CD4-positive, alpha-beta memory T cell (primary cell): ENCODE measurements at regions not wholly inside any gene's neighbourhood (a gene's known extent, or its start where the extent isn't known, plus 50 kb on each side); places are given as distances from the start of the nearest gene placed in this dataset.

Experiments used
- CTCF ChIA-PET: fragments of 350-600 bp; sonication (Branson Sonifier 250); formaldehyde crosslinking; loops from one replicate; lab custom pipeline; 2021; ENCODE audit warnings: inconsistent platforms; ENCODE audit not compliant: partially characterized antibody; lab: Charles Lee
- POLR2A ChIA-PET: fragments of 350-600 bp; sonication (Branson Sonifier 250); formaldehyde crosslinking; loops from one replicate; lab custom pipeline; 2021; ENCODE audit not compliant: partially characterized antibody; lab: Charles Lee
- DNase-seq, 5 donors: peaks; one replicate each; pipeline versions ENCODE4 v3.0.0 to v3.0.0-alpha.2; 2020 to 2022; ENCODE audit warnings: mixed read lengths in 1 of 5
- H3K27ac ChIP-seq: one replicate; pipeline ENCODE4 v1.7.0; 2013; ENCODE audit warnings: low read depth, low read length
- H3K27me3 ChIP-seq: 2 replicates; pipeline ENCODE4 v1.7.0; 2013; ENCODE audit warnings: mild to moderate bottlenecking, low read length, moderate library complexity; ENCODE audit not compliant: insufficient read depth
- H3K36me3 ChIP-seq: 2 replicates; pipeline ENCODE4 v1.7.0; 2013; ENCODE audit warnings: mild to moderate bottlenecking, low read length, moderate library complexity; ENCODE audit not compliant: insufficient read depth
- H3K4me1 ChIP-seq: 2 replicates; pipeline ENCODE4 v1.7.0; 2013; ENCODE audit warnings: mild to moderate bottlenecking, low read length, moderate library complexity; ENCODE audit not compliant: insufficient read depth
- H3K4me3 ChIP-seq, 2 donors: one replicate each; pipeline ENCODE4 v1.7.0; 2013; ENCODE audit warnings: low read length in 2 of 2, mild to moderate bottlenecking in 1 of 2
- H3K9me3 ChIP-seq, 2 donors: one replicate each; pipeline ENCODE4 v1.7.0; 2013; ENCODE audit warnings: low read length in 2 of 2, control low read depth in 1 of 2; ENCODE audit not compliant: control insufficient read depth in 1 of 2
- H3K27ac Mint-ChIP-seq, 7 donors: one replicate each; pipeline ENCODE4 v1.8.0; 2020 to 2021; ENCODE audit warnings: mixed read lengths in 7 of 7, mild to moderate bottlenecking in 6 of 7, inconsistent platforms in 3 of 7, moderate library complexity in 3 of 7
- H3K27me3 Mint-ChIP-seq, 2 donors: one replicate each; pipeline ENCODE4 v1.8.0; 2020 to 2021; ENCODE audit warnings: mixed read lengths in 2 of 2
- H3K36me3 Mint-ChIP-seq, 2 donors: one replicate each; pipeline ENCODE4 v1.8.0; 2020 to 2021; ENCODE audit warnings: mixed read lengths in 2 of 2, inconsistent platforms in 1 of 2, mild to moderate bottlenecking in 1 of 2
- H3K4me1 Mint-ChIP-seq, 4 donors: one replicate each; pipeline ENCODE4 v1.8.0; 2020 to 2021; ENCODE audit warnings: mixed read lengths in 4 of 4, mild to moderate bottlenecking in 1 of 4
- H3K4me3 Mint-ChIP-seq, 8 donors: one replicate each; pipeline ENCODE4 v1.8.0; 2020 to 2021; ENCODE audit warnings: mixed read lengths in 8 of 8, mild to moderate bottlenecking in 7 of 8, moderate library complexity in 6 of 8, inconsistent platforms in 3 of 8
- H3K9me3 Mint-ChIP-seq, 8 donors: one replicate each; pipeline ENCODE4 v1.8.0; 2020 to 2021; ENCODE audit warnings: mixed read lengths in 8 of 8, mild to moderate bottlenecking in 5 of 8, inconsistent platforms in 3 of 8, moderate library complexity in 1 of 8
- intact Hi-C: fragments of 100-400 bp; cut with micrococcal nuclease; formaldehyde crosslinking; loops from one replicate; pipeline ENCODE4 v1.15.1; 2023

DNA sequence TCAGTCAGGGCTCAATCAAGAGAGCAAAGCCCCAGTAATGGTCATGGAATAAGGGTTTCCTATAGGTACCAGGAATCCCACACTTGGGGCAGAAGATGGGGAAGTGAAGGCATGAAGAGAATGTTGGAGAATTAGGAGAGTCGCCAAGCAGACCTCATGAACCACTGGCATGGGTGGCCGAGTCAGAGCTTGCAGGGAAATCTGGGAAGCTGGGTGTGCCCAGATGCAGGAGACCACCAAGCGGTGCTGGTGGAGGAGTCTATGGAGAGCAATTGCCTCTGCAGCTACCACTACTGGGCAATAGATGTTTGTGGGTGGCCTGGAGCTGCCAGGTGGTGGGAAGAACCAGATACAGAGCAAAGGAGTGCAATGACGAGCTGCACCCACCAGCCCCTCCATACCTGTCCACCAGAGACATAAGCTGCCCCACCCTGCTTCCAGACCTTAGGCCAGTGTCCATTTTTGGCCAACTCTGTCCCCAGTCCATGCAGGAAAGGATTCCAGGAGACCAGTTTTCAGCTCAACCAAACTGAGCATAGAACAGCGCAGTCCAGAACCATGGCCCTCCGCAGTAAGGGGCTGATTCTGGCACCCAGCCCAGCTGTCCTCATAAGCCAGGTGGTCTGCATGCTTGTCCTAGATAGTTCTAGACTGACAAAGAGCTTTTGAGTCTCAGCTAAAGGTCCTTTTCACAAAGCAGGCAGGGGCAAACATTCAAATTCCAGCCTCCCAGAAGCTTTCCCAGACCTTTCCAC lies 323.9 kb downstream of the GADD45G start:
- no peak for DNase-seq
- Histone ChIP-seq H3K27me3 (no peaks in the 10 kb centered on the region), H3K4me1 (no peaks in the 10 kb centered on the region), H3K36me3 (no peaks in the 10 kb centered on the region), H3K9me3 (no peaks in the 10 kb centered on the region), H3K4me3 (no peak overlapping the region), H3K27ac (no peak overlapping the region)
- Mint-ChIP-seq H3K27me3 (peaks cover 5 to 11% of the 10 kb centered on the region in 2 donors), H3K4me3 (no peak overlapping the region), H3K4me1 (peaks cover 5 to 9% (median 6%) of the 10 kb centered on the region in 4 donors), H3K36me3 (no peaks in the 10 kb centered on the region), H3K27ac (no peak overlapping the region), H3K9me3 (no peaks in the 10 kb centered on the region)
- intact Hi-C loops: no loop called here
- ChIA-PET CTCF (interaction anchor here (1.2 to 1.5 kb wide), 3 partner anchors 326 to 335 kb away, joined by 3 to 8 read pairs (median 3); no protein-coding TSS in a partner anchor), POLR2A (no interaction called here)

DNA sequence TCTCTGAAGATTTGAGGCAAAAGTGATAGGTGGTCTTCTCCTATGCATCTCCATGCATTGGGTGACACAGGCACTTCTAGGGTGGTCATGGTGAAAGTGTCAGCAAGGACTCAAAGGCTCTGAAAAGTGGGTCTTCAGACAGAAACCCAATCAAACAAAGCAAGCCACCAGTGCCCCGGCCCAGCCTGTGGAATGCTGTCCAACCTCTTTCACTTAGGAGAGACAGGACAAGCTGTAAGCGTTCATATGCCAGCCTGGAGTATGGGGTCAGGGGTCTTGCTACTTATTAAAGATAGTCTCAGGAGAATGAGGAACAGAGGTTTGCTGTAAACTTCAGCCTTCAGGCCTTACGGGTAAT lies 324.5 kb downstream of the GADD45G start:
- no peaks in the 10 kb centered on the region for H3K36me3 Mint-ChIP-seq
- DNase-seq: no peak
- H3K27me3 Mint-ChIP-seq: peaks cover 5 to 10% of the 10 kb centered on the region in 2 donors
- Histone ChIP-seq H3K4me3 (no peak overlapping the region), H3K4me1 (no peaks in the 10 kb centered on the region), H3K27me3 (no peaks in the 10 kb centered on the region), H3K9me3 (no peaks in the 10 kb centered on the region), H3K27ac (no peak overlapping the region), H3K36me3 (no peaks in the 10 kb centered on the region)
- intact Hi-C loops: no loop called here
- ChIA-PET POLR2A (no interaction called here), CTCF (interaction anchor here (1.2 to 1.5 kb wide), 3 partner anchors 326 to 335 kb away, joined by 3 to 8 read pairs (median 3); no protein-coding TSS in a partner anchor)
- no peaks in the 10 kb centered on the region for H3K9me3 Mint-ChIP-seq
- H3K4me3 Mint-ChIP-seq: no peak overlapping the region
- H3K27ac Mint-ChIP-seq: no peak overlapping the region
- peaks cover under 1 to 4% (median under 1%) of the 10 kb centered on the region in 4 donors for H3K4me1 Mint-ChIP-seq

DNA sequence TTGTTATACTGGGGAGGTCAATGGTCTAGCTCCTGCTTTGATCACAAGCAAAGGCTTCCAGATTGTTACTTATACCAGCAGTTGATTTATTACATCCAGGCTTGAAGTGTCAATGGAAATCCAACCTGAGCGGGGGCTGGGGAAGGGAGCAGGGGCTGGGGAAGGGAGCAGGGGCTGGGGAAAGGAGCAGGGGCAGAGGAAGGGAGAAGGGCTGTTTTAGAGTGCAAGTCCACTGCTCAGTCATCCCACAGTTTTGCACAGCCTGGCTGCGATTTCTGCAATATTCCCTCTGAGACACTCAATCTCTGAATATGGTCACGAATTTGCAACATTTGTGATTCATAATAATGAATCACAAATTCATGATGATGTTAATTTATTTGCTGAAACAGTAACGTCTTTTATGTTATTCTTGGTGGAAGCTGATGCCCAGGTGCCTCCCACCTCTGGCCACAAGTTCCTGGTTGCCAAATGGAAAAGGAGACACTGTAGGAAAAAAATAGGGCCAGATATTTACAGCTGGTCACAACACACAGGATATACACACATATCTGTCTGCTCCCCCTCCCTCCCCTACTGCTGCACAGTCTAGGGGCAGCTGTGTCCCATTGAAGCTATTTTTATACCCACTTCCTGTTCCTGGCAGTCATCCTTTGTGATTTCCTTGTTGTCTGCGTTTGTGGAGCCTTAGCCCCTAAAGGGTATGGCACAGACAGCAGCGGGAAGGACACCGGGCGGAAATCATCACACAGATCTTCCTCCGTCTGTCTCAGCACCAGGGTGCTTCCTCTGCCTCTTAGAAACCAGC lies 325.1 kb downstream of the GADD45G start:
- H3K27me3 ChIP-seq: no peaks in the 10 kb centered on the region
- H3K9me3 ChIP-seq: no peaks in the 10 kb centered on the region
- Mint-ChIP-seq H3K27ac (no peak overlapping the region), H3K9me3 (no peaks in the 10 kb centered on the region), H3K27me3 (peaks cover 5 to 10% of the 10 kb centered on the region in 2 donors), H3K36me3 (no peaks in the 10 kb centered on the region), H3K4me1 (peaks cover 0 to 4% (median 0%) of the 10 kb centered on the region in 4 donors), H3K4me3 (no peak overlapping the region)
- no peak overlapping the region for H3K27ac ChIP-seq
- H3K36me3 ChIP-seq: no peaks in the 10 kb centered on the region
- ChIA-PET POLR2A (no interaction called here), CTCF (interaction anchor here (1.2 to 1.5 kb wide), 3 partner anchors 327 to 336 kb away, joined by 3 to 8 read pairs (median 3); no protein-coding TSS in a partner anchor)
- H3K4me1 ChIP-seq: no peaks in the 10 kb centered on the region
- intact Hi-C loops: no loop called here
- DNase-seq: no peak
- H3K4me3 ChIP-seq: no peak overlapping the region

DNA sequence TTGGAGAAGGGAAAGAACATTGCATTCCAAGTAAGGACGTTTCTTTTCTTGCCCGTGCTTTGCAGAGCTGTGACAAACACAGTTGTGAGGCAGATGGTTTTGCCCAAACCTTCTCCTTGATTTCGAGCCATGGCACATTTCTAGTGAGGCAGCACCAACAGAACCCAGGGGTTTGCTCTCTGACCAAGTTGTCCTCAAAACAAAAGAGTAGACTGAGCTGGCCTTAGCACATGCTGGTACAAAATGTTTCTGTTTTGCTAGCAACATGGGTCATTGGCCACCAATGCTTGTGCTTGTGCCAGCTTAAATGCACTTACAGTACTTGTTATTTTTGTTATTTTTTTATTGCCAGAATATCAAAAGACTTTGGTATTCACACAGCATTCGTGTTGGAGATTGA lies 328.8 kb downstream of the GADD45G start:
- Histone ChIP-seq H3K9me3 (no peaks in the 10 kb centered on the region), H3K36me3 (no peaks in the 10 kb centered on the region), H3K27ac (no peak overlapping the region), H3K4me1 (no peaks in the 10 kb centered on the region), H3K27me3 (no peaks in the 10 kb centered on the region), H3K4me3 (no peak overlapping the region)
- Mint-ChIP-seq H3K36me3 (no peaks in the 10 kb centered on the region), H3K4me3 (no peak overlapping the region), H3K27ac (no peak overlapping the region), H3K4me1 (peaks cover 0 to 4% (median 0%) of the 10 kb centered on the region in 4 donors), H3K27me3 (peaks cover 2 to 14% of the 10 kb centered on the region in 2 donors), H3K9me3 (no peaks in the 10 kb centered on the region)
- no peak for DNase-seq
- intact Hi-C loops: no loop called here
- CTCF ChIA-PET: no interaction called here
- POLR2A ChIA-PET: no interaction called here

DNA sequence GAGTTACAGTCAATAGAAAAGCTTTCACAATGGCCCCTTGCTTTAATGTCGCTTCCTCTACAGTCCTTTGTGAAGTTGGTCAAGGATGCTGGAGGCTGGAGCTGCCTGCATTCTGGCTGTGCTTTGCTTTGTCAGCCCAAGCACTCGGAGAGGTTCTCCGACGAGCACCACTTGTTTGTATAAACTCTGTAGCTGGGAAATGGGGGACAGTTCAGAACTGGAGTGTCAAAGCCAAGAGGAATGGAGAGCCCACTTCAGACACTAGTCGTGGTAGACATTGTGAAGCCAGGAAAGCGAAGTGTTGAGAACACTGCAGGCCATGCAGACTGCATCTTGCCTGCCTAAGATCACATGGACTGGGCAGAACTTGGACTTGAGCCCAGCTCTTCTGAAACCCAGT lies 330.3 kb downstream of the GADD45G start:
- no peak overlapping the region for H3K4me3 Mint-ChIP-seq
- H3K27ac ChIP-seq: no peak overlapping the region
- no peaks in the 10 kb centered on the region for H3K27me3 ChIP-seq
- DNase-seq: no peak
- no peaks in the 10 kb centered on the region for H3K36me3 ChIP-seq
- H3K9me3 Mint-ChIP-seq: no peaks in the 10 kb centered on the region
- POLR2A ChIA-PET: no interaction called here
- CTCF ChIA-PET: no interaction called here
- no peak overlapping the region for H3K4me3 ChIP-seq
- H3K27ac Mint-ChIP-seq: peak overlapping the region in 1 of 7 donors; percentile 38
- H3K36me3 Mint-ChIP-seq: no peaks in the 10 kb centered on the region
- H3K4me1 Mint-ChIP-seq: peaks cover 0 to 4% (median 0%) of the 10 kb centered on the region in 4 donors
- no peaks in the 10 kb centered on the region for H3K4me1 ChIP-seq
- no peaks in the 10 kb centered on the region for H3K9me3 ChIP-seq
- peaks cover 10 to 14% of the 10 kb centered on the region in 2 donors for H3K27me3 Mint-ChIP-seq
- intact Hi-C loops: no loop called here

DNA sequence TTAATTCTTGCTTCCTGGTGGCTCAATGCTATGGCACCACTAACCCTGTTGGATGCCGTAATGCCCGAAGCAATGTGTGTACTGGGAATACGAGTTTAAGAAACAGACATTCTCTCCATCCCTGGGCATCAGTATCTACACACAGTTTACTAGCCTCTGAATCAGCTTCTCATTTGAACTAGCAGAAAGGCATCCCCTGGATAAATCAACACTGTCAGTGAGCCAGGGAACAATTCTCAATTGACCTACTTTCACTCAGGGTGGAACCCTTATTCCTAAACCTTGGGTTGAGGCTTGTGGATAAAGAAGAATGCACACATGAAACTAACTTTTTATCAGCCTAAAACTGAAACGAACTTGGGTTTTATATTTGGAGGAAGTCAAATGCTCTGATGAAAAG lies 331.0 kb downstream of the GADD45G start:
- POLR2A ChIA-PET: no interaction called here
- no peaks in the 10 kb centered on the region for H3K4me1 ChIP-seq

DNA sequence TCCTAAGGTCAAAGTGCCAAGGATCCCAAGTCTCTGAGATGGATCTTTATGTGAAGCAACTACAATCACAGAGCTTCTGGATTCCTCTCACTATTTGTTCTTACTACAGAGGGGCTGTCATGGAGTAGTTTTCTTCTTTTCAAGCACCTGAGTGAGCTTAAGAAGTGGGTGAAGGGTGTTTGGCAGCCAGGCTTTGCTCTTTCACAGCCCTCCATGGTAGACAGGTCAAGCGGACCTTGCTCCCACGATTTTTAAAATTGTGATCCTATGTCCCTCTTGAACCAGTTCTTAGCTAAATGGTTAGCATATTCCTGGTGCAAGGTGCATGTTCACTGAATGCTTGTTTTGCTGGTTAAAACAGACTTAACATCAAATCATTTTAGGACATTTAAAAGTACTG lies 332.2 kb downstream of the GADD45G start:
- DNase-seq: no peak
- Mint-ChIP-seq H3K4me3 (no peak overlapping the region), H3K4me1 (no peaks in the 10 kb centered on the region), H3K27ac (no peak overlapping the region), H3K36me3 (no peaks in the 10 kb centered on the region), H3K27me3 (peaks cover 9 to 10% of the 10 kb centered on the region in 2 donors), H3K9me3 (no peaks in the 10 kb centered on the region)
- ChIA-PET CTCF (interaction anchor here (0.9 to 1.4 kb wide), 2 partner anchors 13 to 57 kb away, joined by 3 read pairs; no protein-coding TSS in a partner anchor), POLR2A (no interaction called here)
- intact Hi-C loops: no loop called here
- H3K27me3 ChIP-seq: no peaks in the 10 kb centered on the region
- H3K4me3 ChIP-seq: no peak overlapping the region
- no peak overlapping the region for H3K27ac ChIP-seq
- no peaks in the 10 kb centered on the region for H3K36me3 ChIP-seq
- no peaks in the 10 kb centered on the region for H3K4me1 ChIP-seq
- H3K9me3 ChIP-seq: no peaks in the 10 kb centered on the region

More for the DNA sequence above, 331.0 kb downstream of the GADD45G start:
- Histone ChIP-seq H3K36me3 (no peaks in the 10 kb centered on the region), H3K27me3 (no peaks in the 10 kb centered on the region), H3K4me3 (no peak overlapping the region), H3K9me3 (no peaks in the 10 kb centered on the region), H3K27ac (no peak overlapping the region)
- intact Hi-C loops: no loop called here
- peaks cover 10 to 11% of the 10 kb centered on the region in 2 donors for H3K27me3 Mint-ChIP-seq
- H3K27ac Mint-ChIP-seq: no peak overlapping the region
- DNase-seq: no peak
- CTCF ChIA-PET: no interaction called here
- H3K4me1 Mint-ChIP-seq: no peaks in the 10 kb centered on the region
- H3K9me3 Mint-ChIP-seq: no peaks in the 10 kb centered on the region
- no peak overlapping the region for H3K4me3 Mint-ChIP-seq
- no peaks in the 10 kb centered on the region for H3K36me3 Mint-ChIP-seq
